Neural cell (in vitro differentiated cells): ENCODE measurements at regions not wholly inside any gene's neighbourhood (a gene's known extent, or its start where the extent isn't known, plus 50 kb on each side); places are given as distances from the start of the nearest gene placed in this dataset.

Experiments
- CTCF ChIP-seq: fragments of 450-650 bp; IDR thresholded peaks from 2 replicates; pipeline ENCODE4 v1.5.1; 2014; ENCODE audit warnings: antibody characterized with exemption, mild to moderate bottlenecking, moderate library complexity; ENCODE audit not compliant: poor library complexity, severe bottlenecking
- EP300 ChIP-seq: fragments of 450-650 bp; conservative IDR thresholded peaks from 2 replicates; pipeline ENCODE4 v1.6.1; 2014; ENCODE audit warnings: antibody characterized with exemption, mild to moderate bottlenecking, moderate library complexity; ENCODE audit not compliant: poor library complexity, severe bottlenecking
- EZH2 ChIP-seq: fragments of 200-600, 300-800 bp; shearing (Covaris generic), sonication (generic); IDR thresholded peaks from 2 replicates; pipeline ENCODE4 v1.6.1; 2014; ENCODE audit warnings: antibody characterized with exemption, low read length, borderline replicate concordance, mild to moderate bottlenecking; ENCODE audit not compliant: insufficient read depth, poor library complexity, severe bottlenecking
- POLR2AphosphoS5 ChIP-seq: IDR thresholded peaks from 2 replicates; pipeline ENCODE4 v1.6.1; 2012
- RAD21 ChIP-seq: fragments of 450-650 bp; conservative IDR thresholded peaks from 2 replicates; pipeline ENCODE4 v1.6.1; 2014; ENCODE audit warnings: antibody characterized with exemption, mild to moderate bottlenecking, moderate library complexity
- REST ChIP-seq: IDR thresholded peaks from 2 replicates; pipeline ENCODE4 v1.6.1; 2012; ENCODE audit warnings: borderline replicate concordance
- SMC3 ChIP-seq: fragments of 450-650 bp; conservative IDR thresholded peaks from 2 replicates; pipeline ENCODE4 v1.6.1; 2014; ENCODE audit warnings: antibody characterized with exemption, mild to moderate bottlenecking, moderate library complexity; ENCODE audit not compliant: poor library complexity
- TAF1 ChIP-seq: IDR thresholded peaks from 2 replicates; pipeline ENCODE4 v1.6.1; 2012; ENCODE audit warnings: low read depth

- TF ChIP-seq CTCF = no peak
- no peak for TF ChIP-seq REST
- no peak for TF ChIP-seq EP300
- no peak for TF ChIP-seq EZH2
- TF ChIP-seq RAD21 = no peak
- TF ChIP-seq SMC3 = no peak
- no peak for TF ChIP-seq POLR2AphosphoS5
- no peak for TF ChIP-seq TAF1
These were observed 55.7 kb upstream of the TRABD2B start for GRCh38 chr1:48052923-48053291.
